OCI-LY7 (cell line): ENCODE measurements at regions not wholly inside any gene's neighbourhood (a gene's known extent, or its start where the extent isn't known, plus 50 kb on each side); places are given as distances from the start of the nearest gene placed in this dataset.
A peak's percentile ranks its signal among the peaks of the same experiment; 100 is the strongest.

Source experiments
- BruUV-seq: library from RNA; stranded (reverse); fragments of 400-500 nt; replicated peaks from 2 replicates; lab custom pipeline; 2021; lab: Mats Ljungman, UMichigan
- CTCF ChIA-PET: fragments of 300-600 bp; sonication (Branson Sonifier 250); formaldehyde crosslinking; loops from one replicate; lab custom pipeline; 2022; ENCODE audit warnings: antibody characterized with exemption; ENCODE audit not compliant: unreplicated experiment; lab: Charles Lee
- POLR2A ChIA-PET: fragments of 300-600 bp; sonication (Branson Sonifier 250); formaldehyde crosslinking; loops from one replicate; lab custom pipeline; 2022; ENCODE audit warnings: antibody characterized with exemption; lab: Charles Lee
- DNase-seq: peaks from one replicate; pipeline ENCODE4 v3.0.0-alpha.2; 2015; ENCODE audit warnings: low spot score
- H2AFZ ChIP-seq: fragments of 200-600 bp; sonication (generic), shearing (Covaris generic); 2 replicates; pipeline ENCODE4 v1.6.1; 2014; ENCODE audit warnings: mild to moderate bottlenecking, antibody characterized with exemption, low read length, moderate library complexity
- H3K27ac ChIP-seq: fragments of 200-600 bp; sonication (generic); 2 replicates; pipeline ENCODE4 v1.5.1; 2014; ENCODE audit warnings: mixed run types, low read depth, mild to moderate bottlenecking, moderate library complexity, low read length, inconsistent platforms; ENCODE audit not compliant: poor library complexity, severe bottlenecking
- H3K36me3 ChIP-seq: fragments of 200-600 bp; sonication (generic); 2 replicates; pipeline ENCODE4 v1.6.1; 2014; ENCODE audit warnings: mild to moderate bottlenecking, antibody characterized with exemption, low read length, moderate library complexity, mixed read lengths; ENCODE audit not compliant: insufficient read depth
- H3K4me1 ChIP-seq: fragments of 200-600 bp; sonication (generic); 2 replicates; pipeline ENCODE4 v1.5.1; 2014; ENCODE audit warnings: mild to moderate bottlenecking, low read length; ENCODE audit not compliant: insufficient read depth, poor library complexity, severe bottlenecking
- H3K4me2 ChIP-seq: fragments of 200-600 bp; sonication (generic); 2 replicates; pipeline ENCODE4 v1.6.1; 2014; ENCODE audit warnings: mild to moderate bottlenecking, low read length
- H3K4me3 ChIP-seq: fragments of 200-600 bp; sonication (generic); 2 replicates; pipeline ENCODE4 v1.5.1; 2014; ENCODE audit warnings: mild to moderate bottlenecking, low read depth, low read length; ENCODE audit not compliant: poor library complexity, severe bottlenecking
- H3K79me2 ChIP-seq: fragments of 200-600 bp; sonication (generic); 2 replicates; pipeline ENCODE4 v1.6.1; 2016; ENCODE audit warnings: low read depth, mild to moderate bottlenecking, low read length, moderate library complexity, mixed read lengths; ENCODE audit not compliant: insufficient read depth
- H3K9me2 ChIP-seq: fragments of 200-600 bp; sonication (generic); 2 replicates; pipeline ENCODE4 v1.6.1; 2016; ENCODE audit warnings: mild to moderate bottlenecking, low read length, mixed read lengths; ENCODE audit not compliant: insufficient read depth
- H3K9me3 ChIP-seq: fragments of 200-600 bp; sonication (generic); 2 replicates; pipeline ENCODE4 v1.6.1; 2014; ENCODE audit warnings: mild to moderate bottlenecking, mixed run types, low read length, mixed read lengths
- H4K20me1 ChIP-seq: fragments of 200-600 bp; sonication (generic); 2 replicates; pipeline ENCODE4 v1.6.1; 2014; ENCODE audit warnings: mild to moderate bottlenecking, antibody characterized with exemption, low read length, moderate library complexity, mixed read lengths; ENCODE audit not compliant: insufficient read depth
- EZH2phosphoT487 ChIP-seq: fragments of 200-600 bp; sonication (generic); IDR thresholded peaks from 2 replicates; pipeline ENCODE4 v1.6.1; 2018; ENCODE audit warnings: low read depth, borderline replicate concordance, mild to moderate bottlenecking, mixed run types, antibody characterized with exemption, low read length, moderate library complexity, mixed read lengths
- intact Hi-C: fragments of 100-400 bp; cut with micrococcal nuclease; formaldehyde crosslinking; loops from one replicate; pipeline ENCODE4 v1.10.0; 2022; ENCODE audit not compliant: unreplicated experiment
- TF ChIP-seq, protein P1 (sequence below): fragments of 200-600 bp; sonication (generic); conservative IDR thresholded peaks from 2 replicates; pipeline ENCODE4 v1.5.1; 2014; ENCODE audit warnings: mild to moderate bottlenecking, antibody characterized with exemption, low read length, moderate library complexity, mixed read lengths

- ChIA-PET CTCF (no interaction called here), POLR2A (interaction anchor here (0.8 to 1.5 kb wide), 2 partner anchors 15 to 34 kb away, joined by 3 to 4 read pairs; no protein-coding TSS in a partner anchor)
- TF ChIP-seq EZH2phosphoT487 = no peak
- TF ChIP-seq, protein P1, sequence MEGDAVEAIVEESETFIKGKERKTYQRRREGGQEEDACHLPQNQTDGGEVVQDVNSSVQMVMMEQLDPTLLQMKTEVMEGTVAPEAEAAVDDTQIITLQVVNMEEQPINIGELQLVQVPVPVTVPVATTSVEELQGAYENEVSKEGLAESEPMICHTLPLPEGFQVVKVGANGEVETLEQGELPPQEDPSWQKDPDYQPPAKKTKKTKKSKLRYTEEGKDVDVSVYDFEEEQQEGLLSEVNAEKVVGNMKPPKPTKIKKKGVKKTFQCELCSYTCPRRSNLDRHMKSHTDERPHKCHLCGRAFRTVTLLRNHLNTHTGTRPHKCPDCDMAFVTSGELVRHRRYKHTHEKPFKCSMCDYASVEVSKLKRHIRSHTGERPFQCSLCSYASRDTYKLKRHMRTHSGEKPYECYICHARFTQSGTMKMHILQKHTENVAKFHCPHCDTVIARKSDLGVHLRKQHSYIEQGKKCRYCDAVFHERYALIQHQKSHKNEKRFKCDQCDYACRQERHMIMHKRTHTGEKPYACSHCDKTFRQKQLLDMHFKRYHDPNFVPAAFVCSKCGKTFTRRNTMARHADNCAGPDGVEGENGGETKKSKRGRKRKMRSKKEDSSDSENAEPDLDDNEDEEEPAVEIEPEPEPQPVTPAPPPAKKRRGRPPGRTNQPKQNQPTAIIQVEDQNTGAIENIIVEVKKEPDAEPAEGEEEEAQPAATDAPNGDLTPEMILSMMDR = no peak
- H3K79me2 ChIP-seq = no peaks in the 10 kb centered on the region
- H3K9me2 ChIP-seq = no peaks in the 10 kb centered on the region
- H3K9me3 ChIP-seq = no peaks in the 10 kb centered on the region
- intact Hi-C loops = no loop called here
- no peak overlapping the region for H3K4me3 ChIP-seq
- H3K4me2 ChIP-seq = no peak overlapping the region
- no peaks in the 10 kb centered on the region for H3K36me3 ChIP-seq
- no peak overlapping the region for H2AFZ ChIP-seq
- no peaks in the 10 kb centered on the region for H3K4me1 ChIP-seq
- no peaks in the 10 kb centered on the region for H4K20me1 ChIP-seq
- no TSS peak for BruUV-seq
- no peak for DNase-seq
- H3K27ac ChIP-seq = no peak overlapping the region
Measured at GRCh38 chr19:28553764-28554163, 659.2 kb downstream of the UQCRFS1 start.

DNA sequence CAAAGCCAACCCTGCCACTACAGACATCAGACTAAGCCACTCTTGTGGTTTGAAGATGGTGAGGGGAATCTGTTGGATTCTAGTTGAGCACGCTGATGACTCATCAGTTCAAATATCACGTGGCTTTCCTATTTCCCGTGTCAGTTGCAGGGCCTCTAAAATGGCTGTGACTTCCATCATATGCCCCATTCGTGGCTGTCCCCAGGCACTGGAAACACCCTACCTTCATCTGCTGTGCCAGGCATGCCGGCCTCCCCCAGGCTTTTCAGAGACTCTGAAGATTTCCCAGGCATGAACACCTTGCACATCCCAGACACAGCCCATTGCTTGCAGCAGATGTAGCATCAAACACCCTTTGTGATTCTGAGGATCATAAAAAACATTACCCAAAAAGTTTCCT lies 659.9 kb downstream of the UQCRFS1 start:
- Histone ChIP-seq H2AFZ (peak overlapping the region; percentile 69), H3K27ac (no peak overlapping the region), H3K4me3 (no peak overlapping the region), H3K4me1 (no peaks in the 10 kb centered on the region), H4K20me1 (no peaks in the 10 kb centered on the region), H3K9me2 (no peaks in the 10 kb centered on the region), H3K36me3 (no peaks in the 10 kb centered on the region), H3K79me2 (no peaks in the 10 kb centered on the region), H3K4me2 (no peak overlapping the region), H3K9me3 (no peaks in the 10 kb centered on the region)
- TF ChIP-seq EZH2phosphoT487 = no peak
- TF ChIP-seq, protein P1 = no peak
- CTCF ChIA-PET = interaction anchor here (1.1 kb wide), 1 partner anchor 10 kb away, joined by 4 read pairs; no protein-coding TSS in a partner anchor
- BruUV-seq = no TSS peak
- POLR2A ChIA-PET = interaction anchor here (0.6 to 1.5 kb wide), 2 partner anchors 16 to 31 kb away, joined by 3 to 4 read pairs; no protein-coding TSS in a partner anchor
- DNase-seq = no peak
- intact Hi-C loops = no loop called here

GRCh38 chr19:28549680-28550277 lies 663.2 kb downstream of the UQCRFS1 start:
- no TSS peak for BruUV-seq

More at GRCh38 chr19:28549680-28550277, 663.2 kb downstream of the UQCRFS1 start:
- Histone ChIP-seq H3K27ac (no peak overlapping the region), H3K9me2 (no peaks in the 10 kb centered on the region), H3K4me2 (no peak overlapping the region), H4K20me1 (no peaks in the 10 kb centered on the region), H3K4me1 (no peaks in the 10 kb centered on the region), H3K79me2 (no peaks in the 10 kb centered on the region), H2AFZ (no peak overlapping the region), H3K4me3 (no peak overlapping the region), H3K9me3 (no peaks in the 10 kb centered on the region), H3K36me3 (no peaks in the 10 kb centered on the region)
- intact Hi-C loops = no loop called here
- DNase-seq = no peak
- TF ChIP-seq, protein P1 = no peak
- no peak for TF ChIP-seq EZH2phosphoT487
- ChIA-PET POLR2A (no interaction called here), CTCF (no interaction called here)
